H9 (cell line): ENCODE measurements at regions not wholly inside any gene's neighbourhood (a gene's known extent, or its start where the extent isn't known, plus 50 kb on each side); places are given as distances from the start of the nearest gene placed in this dataset.
"Not testable (repeated sequence)": the region's sequence is repeated elsewhere in the genome, so short reads cannot be mapped to it uniquely, and the experiment has no call there.

Experiments
- DNase-seq: peaks from one replicate; pipeline ENCODE4 v3.0.0-alpha.2; 2017
- H2AFZ ChIP-seq: one replicate; pipeline ENCODE4 v1.6.1; 2013; ENCODE audit warnings: mild to moderate bottlenecking, low read length, control low read depth, moderate library complexity
- H2AK5ac ChIP-seq: 2 replicates; pipeline ENCODE4 v1.6.1; 2013; ENCODE audit warnings: low read length, control low read depth, mixed read lengths; ENCODE audit not compliant: insufficient read length
- H2BK120ac ChIP-seq: one replicate; pipeline ENCODE4 v1.6.1; 2013; ENCODE audit warnings: low read depth, mild to moderate bottlenecking, low read length, control low read depth, inconsistent platforms; ENCODE audit not compliant: poor library complexity, severe bottlenecking
- H2BK12ac ChIP-seq: 2 replicates; pipeline ENCODE4 v1.6.1; 2013; ENCODE audit warnings: low read length, control low read depth, mixed read lengths, low read depth; ENCODE audit not compliant: insufficient read length
- H2BK15ac ChIP-seq: 2 replicates; pipeline ENCODE4 v1.6.1; 2013; ENCODE audit warnings: low read depth, low read length, control low read depth
- H2BK20ac ChIP-seq: one replicate; pipeline ENCODE4 v1.6.1; 2013; ENCODE audit warnings: low read depth, mild to moderate bottlenecking, low read length, control low read depth, inconsistent platforms; ENCODE audit not compliant: poor library complexity, severe bottlenecking
- H2BK5ac ChIP-seq: 2 replicates; pipeline ENCODE4 v1.6.1; 2013; ENCODE audit warnings: low read length, control low read depth, mixed read lengths; ENCODE audit not compliant: insufficient read length
- H3K14ac ChIP-seq: 2 replicates; pipeline ENCODE4 v1.6.1; 2013; ENCODE audit warnings: low read length, control low read depth; ENCODE audit not compliant: insufficient read depth
- H3K18ac ChIP-seq: 2 replicates; pipeline ENCODE4 v1.6.1; 2013; ENCODE audit warnings: low read depth, mild to moderate bottlenecking, mixed read lengths, low read length, control low read depth; ENCODE audit not compliant: insufficient read length
- H3K23ac ChIP-seq: 2 replicates; pipeline ENCODE4 v1.6.1; 2013; ENCODE audit warnings: low read length, control low read depth, mixed read lengths, low read depth; ENCODE audit not compliant: insufficient read length
- H3K23me2 ChIP-seq: 2 replicates; pipeline ENCODE4 v1.6.1; 2013; ENCODE audit warnings: low read depth, mild to moderate bottlenecking, mixed read lengths, low read length, control low read depth; ENCODE audit not compliant: insufficient read length, poor library complexity, severe bottlenecking
- H3K27ac ChIP-seq: 2 replicates; pipeline ENCODE4 v1.5.1; 2013; ENCODE audit warnings: low read length, control low read depth, mixed read lengths, low read depth; ENCODE audit not compliant: insufficient read length
- H3K27me3 ChIP-seq: 2 replicates; pipeline ENCODE4 v1.6.1; 2013; ENCODE audit warnings: low read length, control low read depth, inconsistent platforms; ENCODE audit not compliant: insufficient read depth
- H3K4ac ChIP-seq: 2 replicates; pipeline ENCODE4 v1.6.1; 2013; ENCODE audit warnings: low read depth, mild to moderate bottlenecking, control low read depth, inconsistent platforms, low read length, moderate library complexity
- H3K4me1 ChIP-seq: 2 replicates; pipeline ENCODE4 v1.6.1; 2013; ENCODE audit warnings: low read length, control low read depth, inconsistent platforms; ENCODE audit not compliant: insufficient read depth
- H3K4me2 ChIP-seq: 2 replicates; pipeline ENCODE4 v1.6.1; 2013; ENCODE audit warnings: low read length, control low read depth, mixed read lengths; ENCODE audit not compliant: insufficient read length, insufficient read depth
- H3K56ac ChIP-seq: 2 replicates; pipeline ENCODE4 v1.6.1; 2013; ENCODE audit warnings: low read depth, mild to moderate bottlenecking, mixed read lengths, low read length, control low read depth; ENCODE audit not compliant: insufficient read length
- H3K79me1 ChIP-seq: 2 replicates; pipeline ENCODE4 v1.6.1; 2013; ENCODE audit warnings: low read depth, mild to moderate bottlenecking, moderate library complexity, low read length, control low read depth, inconsistent platforms; ENCODE audit not compliant: insufficient read depth, poor library complexity, severe bottlenecking
- H3K79me2 ChIP-seq: 2 replicates; pipeline ENCODE4 v1.6.1; 2013; ENCODE audit warnings: low read length, control low read depth, inconsistent platforms; ENCODE audit not compliant: insufficient read depth
- H3K9ac ChIP-seq: 2 replicates; pipeline ENCODE4 v1.6.1; 2013; ENCODE audit warnings: low read length, control low read depth, mixed read lengths; ENCODE audit not compliant: insufficient read length; ENCODE audit errors: extremely low read depth
- H3K9me3 ChIP-seq: one replicate; pipeline ENCODE4 v1.6.1; 2013; ENCODE audit warnings: low read depth, low read length, inconsistent platforms; ENCODE audit not compliant: control insufficient read depth
- H3T11ph ChIP-seq: one replicate; pipeline ENCODE4 v1.6.1; 2013; ENCODE audit warnings: mild to moderate bottlenecking, low read length, control low read depth, inconsistent platforms
- H4K20me1 ChIP-seq: one replicate; pipeline ENCODE4 v1.6.1; 2013; ENCODE audit not compliant: control insufficient read depth, insufficient read length, insufficient read depth
- H4K5ac ChIP-seq: 2 replicates; pipeline ENCODE4 v1.6.1; 2013; ENCODE audit warnings: low read depth, mild to moderate bottlenecking, mixed read lengths, low read length, control low read depth; ENCODE audit not compliant: insufficient read length
- H4K8ac ChIP-seq: replicated peaks from 2 replicates; pipeline ENCODE4 v1.6.1; 2013; ENCODE audit warnings: low read length, control low read depth, mixed read lengths, low read depth; ENCODE audit not compliant: insufficient read length
- H4K91ac ChIP-seq: 2 replicates; pipeline ENCODE4 v1.6.1; 2013; ENCODE audit warnings: low read depth, mild to moderate bottlenecking, moderate library complexity, mixed read lengths, low read length, control low read depth; ENCODE audit not compliant: insufficient read length
- H3K27ac Mint-ChIP-seq, 3 experiments: 2 replicates in 2 of 3; 3 replicates in 1 of 3; pipeline ENCODE4 v1.8.0; 2020 to 2021; ENCODE audit warnings: mixed read lengths in 3 of 3, mild to moderate bottlenecking in 1 of 3, moderate library complexity in 1 of 3
- H3K27me3 Mint-ChIP-seq: 2 replicates; pipeline ENCODE4 v1.8.0; 2021; ENCODE audit warnings: low read depth, mild to moderate bottlenecking, moderate library complexity, mixed read lengths
- H3K36me3 Mint-ChIP-seq, 3 experiments: 2 replicates in 2 of 3; 3 replicates in 1 of 3; pipeline ENCODE4 v1.8.0; 2020 to 2021; ENCODE audit warnings: low read depth in 3 of 3, mixed read lengths in 3 of 3; ENCODE audit not compliant: insufficient read depth in 1 of 3
- H3K4me1 Mint-ChIP-seq, 2 experiments: 2 replicates each; pipeline ENCODE4 v1.8.0; 2020; ENCODE audit warnings: mixed read lengths in 2 of 2
- H3K4me3 Mint-ChIP-seq, 2 experiments: 2 replicates in 1 of 2; 3 replicates in 1 of 2; pipeline ENCODE4 v1.8.0; 2020 to 2021; ENCODE audit warnings: mild to moderate bottlenecking in 2 of 2, mixed read lengths in 2 of 2, moderate library complexity in 1 of 2
- H3K9me3 Mint-ChIP-seq, 2 experiments: 2 replicates in 1 of 2; 3 replicates in 1 of 2; pipeline ENCODE4 v1.8.0; 2020; ENCODE audit warnings: mild to moderate bottlenecking in 2 of 2, mixed read lengths in 2 of 2, moderate library complexity in 1 of 2
- WGBS: extraction: QIAGEN DNeasy Blood & Tissue Kit; methylation state at CpG from one replicate; pipeline ENCODE4 v1.1.7; 2013; ENCODE audit warnings: missing lambda C conversion rate, low lambda C conversion rate, mixed read lengths; ENCODE audit not compliant: insufficient read length; ENCODE audit errors: extremely low coverage; 5-methylcytosine and 5-hydroxymethylcytosine counted together
- TF ChIP-seq, protein P1 (sequence below): fragments of 200-600 bp; sonication (generic); conservative IDR thresholded peaks from 3 replicates; pipeline ENCODE4 v1.8.0; 2021; ENCODE audit warnings: antibody characterized with exemption, mild to moderate bottlenecking

DNA sequence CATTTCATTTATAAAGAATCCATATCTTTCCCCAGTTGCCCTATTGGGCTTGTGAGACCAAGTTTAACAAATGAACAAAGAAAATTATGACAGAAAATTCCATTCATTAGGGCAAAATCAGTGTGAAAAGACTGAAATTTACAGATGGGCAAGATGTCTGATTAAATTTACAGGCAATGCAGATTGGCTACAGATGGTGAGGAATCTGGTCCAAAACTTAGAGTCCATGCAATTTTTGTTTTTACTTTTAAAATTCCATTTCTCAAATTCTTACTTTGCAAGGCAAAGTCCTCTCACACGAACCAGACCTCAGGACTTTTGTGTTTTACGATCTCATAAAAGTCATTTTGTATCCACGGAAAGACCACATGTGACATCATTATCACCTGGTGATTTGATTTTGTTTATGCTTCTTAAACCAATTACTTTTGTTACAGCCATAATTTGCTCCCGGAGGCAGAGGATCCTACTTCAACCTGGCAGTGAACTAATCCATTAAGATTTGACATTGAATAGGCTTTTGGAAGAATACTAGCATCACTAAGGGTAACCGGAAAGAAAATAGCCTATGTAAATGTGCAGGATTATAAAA lies 843.7 kb upstream of the CHORDC1 start:
- Mint-ChIP-seq H3K9me3 (no peaks in the 10 kb centered on the region), H3K4me1 (peaks cover 6 to 7% of the 10 kb centered on the region in 2 experiments), H3K36me3 (no peaks in the 10 kb centered on the region), H3K27ac (no peak overlapping the region), H3K27me3 (no peaks in the 10 kb centered on the region), H3K4me3 (no peak overlapping the region)
- H4K8ac ChIP-seq = no peak overlapping the region
- no peaks in the 10 kb centered on the region for H3K79me1 ChIP-seq
- no peaks in the 10 kb centered on the region for H3K23me2 ChIP-seq
- no peak overlapping the region for H3K9ac ChIP-seq
- no CpG with 5 or more reads among the region's 5 CpGs for WGBS
- no peak for DNase-seq
- no peak overlapping the region for H3T11ph ChIP-seq
- H3K4ac ChIP-seq = no peak overlapping the region
- H2BK120ac ChIP-seq = no peak overlapping the region
- no peak overlapping the region for H2BK15ac ChIP-seq
- no peak overlapping the region for H3K27ac ChIP-seq
- no peak overlapping the region for H2BK5ac ChIP-seq
- no peak overlapping the region for H2AK5ac ChIP-seq
- no peaks in the 10 kb centered on the region for H3K9me3 ChIP-seq
- H3K4me2 ChIP-seq = no peak overlapping the region
- TF ChIP-seq, protein P1, sequence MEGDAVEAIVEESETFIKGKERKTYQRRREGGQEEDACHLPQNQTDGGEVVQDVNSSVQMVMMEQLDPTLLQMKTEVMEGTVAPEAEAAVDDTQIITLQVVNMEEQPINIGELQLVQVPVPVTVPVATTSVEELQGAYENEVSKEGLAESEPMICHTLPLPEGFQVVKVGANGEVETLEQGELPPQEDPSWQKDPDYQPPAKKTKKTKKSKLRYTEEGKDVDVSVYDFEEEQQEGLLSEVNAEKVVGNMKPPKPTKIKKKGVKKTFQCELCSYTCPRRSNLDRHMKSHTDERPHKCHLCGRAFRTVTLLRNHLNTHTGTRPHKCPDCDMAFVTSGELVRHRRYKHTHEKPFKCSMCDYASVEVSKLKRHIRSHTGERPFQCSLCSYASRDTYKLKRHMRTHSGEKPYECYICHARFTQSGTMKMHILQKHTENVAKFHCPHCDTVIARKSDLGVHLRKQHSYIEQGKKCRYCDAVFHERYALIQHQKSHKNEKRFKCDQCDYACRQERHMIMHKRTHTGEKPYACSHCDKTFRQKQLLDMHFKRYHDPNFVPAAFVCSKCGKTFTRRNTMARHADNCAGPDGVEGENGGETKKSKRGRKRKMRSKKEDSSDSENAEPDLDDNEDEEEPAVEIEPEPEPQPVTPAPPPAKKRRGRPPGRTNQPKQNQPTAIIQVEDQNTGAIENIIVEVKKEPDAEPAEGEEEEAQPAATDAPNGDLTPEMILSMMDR = no peak
- H4K5ac ChIP-seq = no peak overlapping the region
- H2AFZ ChIP-seq = no peak overlapping the region
- no peak overlapping the region for H3K56ac ChIP-seq
- H3K79me2 ChIP-seq = no peaks in the 10 kb centered on the region
- no peaks in the 10 kb centered on the region for H3K4me1 ChIP-seq
- no peak overlapping the region for H3K23ac ChIP-seq
- no peaks in the 10 kb centered on the region for H3K27me3 ChIP-seq
- H2BK20ac ChIP-seq = no peak overlapping the region
- no peak overlapping the region for H3K18ac ChIP-seq
- H4K91ac ChIP-seq = no peak overlapping the region
- H3K14ac ChIP-seq = no peak overlapping the region
- H2BK12ac ChIP-seq = no peak overlapping the region
- H4K20me1 ChIP-seq = no peaks in the 10 kb centered on the region

DNA sequence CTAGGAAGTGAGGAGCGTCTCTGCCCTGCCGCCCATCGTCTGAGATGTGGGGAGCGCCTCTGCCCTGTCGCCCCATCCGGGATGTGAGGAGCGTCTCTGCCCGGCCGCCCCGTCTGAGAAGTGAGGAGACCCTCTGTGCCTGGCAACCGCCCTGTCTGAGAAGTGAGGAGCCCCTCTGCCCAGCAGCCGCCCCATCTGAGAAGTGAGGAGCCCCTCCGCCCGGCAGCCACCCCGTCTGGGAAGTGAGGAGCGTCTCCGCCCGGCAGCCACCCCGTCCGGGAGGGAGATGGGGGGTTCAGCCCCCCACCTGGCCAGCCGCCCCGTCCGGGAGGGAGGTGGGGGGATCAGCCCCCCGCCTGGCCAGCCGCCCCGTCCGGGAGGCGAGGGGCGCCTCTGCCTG lies 840.5 kb upstream of the CHORDC1 start:
- H3K79me1 ChIP-seq, H3K14ac ChIP-seq, H4K91ac ChIP-seq, H3K4me2 ChIP-seq, H2AK5ac ChIP-seq, H3K27ac Mint-ChIP-seq, H2BK120ac ChIP-seq, H3T11ph ChIP-seq, H2BK15ac ChIP-seq, H3K4me1 Mint-ChIP-seq, H3K79me2 ChIP-seq, H3K9me3 Mint-ChIP-seq, H2AFZ ChIP-seq, H3K4ac ChIP-seq, H3K27me3 ChIP-seq, H4K8ac ChIP-seq, H3K9me3 ChIP-seq, H2BK12ac ChIP-seq, H3K27ac ChIP-seq, H3K4me3 Mint-ChIP-seq, H3K36me3 Mint-ChIP-seq, H3K4me1 ChIP-seq, H3K18ac ChIP-seq, H3K23ac ChIP-seq, H3K27me3 Mint-ChIP-seq, DNase-seq, H4K20me1 ChIP-seq, H4K5ac ChIP-seq, H3K23me2 ChIP-seq, H2BK5ac ChIP-seq, H3K56ac ChIP-seq, H2BK20ac ChIP-seq, H3K9ac ChIP-seq: not testable (repeated sequence)
- no CpG with 5 or more reads among the region's 29 CpGs for WGBS
